ENCODE measurements at regions not wholly inside any gene's neighbourhood (a gene's known extent, or its start where the extent isn't known, plus 50 kb on each side); places are given as distances from the start of the nearest gene placed in this dataset.

GRCh38 chr7:159239028-159239427, 94.4 kb upstream of the VIPR2 start (continued):
- TF ChIP-seq ZNF646 (CRISPR knock-in tag; IDR thresholded peaks at IDR 0.05) (no peak), ZNF841 (CRISPR knock-in tag; IDR thresholded peaks at IDR 0.05; ENCODE audit: borderline replicate concordance) (no peak), ARNTL (CRISPR knock-in tag; IDR thresholded peaks at IDR 0.05) (no peak), ZNF639 (CRISPR knock-in tag; conservative IDR thresholded peaks at IDR 0.05) (no peak), STAT6 (CRISPR knock-in tag; IDR thresholded peaks at IDR 0.05; ENCODE audit: borderline replicate concordance) (no peak)
